ENCODE measurements at regions not wholly inside any gene's neighbourhood (a gene's known extent, or its start where the extent isn't known, plus 50 kb on each side); places are given as distances from the start of the nearest gene placed in this dataset.

DNA sequence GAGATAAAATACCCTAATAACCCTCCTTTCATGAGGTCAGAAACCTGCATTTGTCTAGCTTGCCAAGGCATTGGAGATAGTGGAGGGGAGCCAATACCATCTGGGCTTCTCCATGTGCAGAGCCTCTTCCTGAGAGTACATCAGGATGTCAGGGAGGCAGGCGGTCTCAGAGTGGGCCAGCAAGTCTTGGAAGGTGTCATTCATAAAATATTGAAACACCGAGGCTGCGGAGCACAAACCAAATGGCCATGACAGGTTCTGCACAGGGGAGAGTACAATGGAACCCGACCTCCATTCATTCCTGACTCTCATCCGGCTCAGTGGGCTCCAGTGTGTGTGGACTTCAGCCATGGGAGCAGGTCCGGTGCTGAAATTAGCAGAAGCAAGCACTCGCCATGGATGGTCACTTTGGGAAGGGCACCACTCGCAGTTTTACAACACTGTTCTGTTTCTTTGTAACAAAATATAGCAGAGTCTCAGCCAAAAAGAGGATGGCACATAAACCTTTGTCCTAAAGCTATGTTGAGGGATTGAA lies 446.6 kb downstream of the SIPA1L2 start:
- Histone ChIP-seq H3K9me3 (ENCODE audit: control insufficient read depth, insufficient read depth, low read length) (no peaks in the 10 kb centered on the region), H4K20me1 (ENCODE audit: insufficient read depth, low read length) (no peaks in the 10 kb centered on the region), H4K91ac (ENCODE audit: insufficient read depth, low read depth, low read length) (no peak overlapping the region), H3K56ac (ENCODE audit: extremely low read depth, insufficient read depth, low read length) (no peak overlapping the region), H3K9ac (ENCODE audit: low read depth, low read length) (no peak overlapping the region), H3K27ac (ENCODE audit: insufficient read depth, low read length) (no peak overlapping the region), H2BK120ac (ENCODE audit: low read depth, low read length) (no peak overlapping the region), H2BK20ac (ENCODE audit: low read depth, low read length) (no peak overlapping the region), H4K5ac (ENCODE audit: low read depth, low read length) (no peak overlapping the region), H3K79me1 (ENCODE audit: low read depth in 1 of 2, low read length in 2 of 2) (no peaks in the 10 kb centered on the region), H2AK9ac (replicated peaks; ENCODE audit: low read depth, low read length, poor library complexity) (no peak overlapping the region), H3K14ac (replicated peaks; ENCODE audit: low read depth, low read length) (no peak overlapping the region), H3K9me1 (ENCODE audit: insufficient read depth, low read length) (peaks cover 4% of the 10 kb centered on the region; the same call in 1 of the 2 replicates), H2AK5ac (ENCODE audit: low read depth, low read length) (no peak overlapping the region), H2AFZ (replicated peaks; ENCODE audit: low read length, poor library complexity) (no peak overlapping the region), H4K8ac (ENCODE audit: low read depth in 2 of 2, low read length in 2 of 2) (no peak overlapping the region), H2BK15ac (ENCODE audit: low read depth, low read length) (no peak overlapping the region), H3K4me2 (ENCODE audit: low read depth, low read length) (no peak overlapping the region), H3K4ac (ENCODE audit: low read depth, low read length) (no peak overlapping the region), H3K18ac (ENCODE audit: low read depth, low read length) (no peak overlapping the region), H3K36me3 (ENCODE audit: control insufficient read depth, insufficient read depth, low read length) (no peaks in the 10 kb centered on the region), H3K27me3 (ENCODE audit: control insufficient read depth, insufficient read depth, low read length) (peaks cover 12% of the 10 kb centered on the region), H3K23ac (ENCODE audit: low read depth, low read length) (no peak overlapping the region), H2BK5ac (ENCODE audit: low read depth, low read length, poor library complexity, severe bottlenecking) (no peak overlapping the region), H3K4me1 (ENCODE audit: control insufficient read depth, insufficient read depth, low read length) (no peaks in the 10 kb centered on the region; the same call in 1 of the 2 replicates), H3K4me3 (ENCODE audit: insufficient read depth, low read depth, low read length) (no peak overlapping the region)
- ChIA-PET POLR2A (ENCODE audit: unreplicated experiment) (no interaction called here), CTCF (no interaction called here)
- 83% methylated on average over 2 of the region's 8 CpGs; no CpG with 5 or more reads in 1 of the 2 experiments for WGBS, 2 experiments (ENCODE audit: extremely low coverage in 2 of 2, insufficient read length in 1 of 2)
- no TSS peak for BruUV-seq (replicated peaks)
- ATAC-seq (ENCODE audit: low read depth) (no peak), DNase-seq (no peak)
- intact Hi-C loops (cut with micrococcal nuclease): no loop called here
- TF ChIP-seq BHLHE40 (IDR thresholded peaks at IDR 0.05; ENCODE audit: low read depth, low read length) (no peak), CHD1 (IDR thresholded peaks at IDR 0.05; ENCODE audit: low read depth, low read length) (no peak)
- TF ChIP-seq, protein P1, sequence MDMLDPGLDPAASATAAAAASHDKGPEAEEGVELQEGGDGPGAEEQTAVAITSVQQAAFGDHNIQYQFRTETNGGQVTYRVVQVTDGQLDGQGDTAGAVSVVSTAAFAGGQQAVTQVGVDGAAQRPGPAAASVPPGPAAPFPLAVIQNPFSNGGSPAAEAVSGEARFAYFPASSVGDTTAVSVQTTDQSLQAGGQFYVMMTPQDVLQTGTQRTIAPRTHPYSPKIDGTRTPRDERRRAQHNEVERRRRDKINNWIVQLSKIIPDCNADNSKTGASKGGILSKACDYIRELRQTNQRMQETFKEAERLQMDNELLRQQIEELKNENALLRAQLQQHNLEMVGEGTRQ (IDR thresholded peaks at IDR 0.05; ENCODE audit: low read depth, low read length): no peak
- in situ Hi-C loops (cut with MboI; ENCODE audit: low sequenced_read_pairs): no loop called here
- dilution Hi-C loops (cut with HindIII; ENCODE audit: low sequenced_read_pairs, unreplicated experiment): no loop called here

Data from IMR-90 (cell line).